HUES48 (cell line): ENCODE measurements at regions not wholly inside any gene's neighbourhood (a gene's known extent, or its start where the extent isn't known, plus 50 kb on each side); places are given as distances from the start of the nearest gene placed in this dataset.

ENCODE experiments used
- H3K27ac ChIP-seq: one replicate; pipeline ENCODE4 v1.7.0; 2013; ENCODE audit warnings: low read depth, low read length, inconsistent platforms
- H3K27me3 ChIP-seq: 2 replicates; pipeline ENCODE4 v1.6.1; 2013; ENCODE audit warnings: mild to moderate bottlenecking, low read length; ENCODE audit not compliant: control insufficient read depth, insufficient read depth
- H3K36me3 ChIP-seq: 2 replicates; pipeline ENCODE4 v1.6.1; 2013; ENCODE audit warnings: low read length; ENCODE audit not compliant: control insufficient read depth, insufficient read depth
- H3K4me1 ChIP-seq: 2 replicates; pipeline ENCODE4 v1.6.1; 2013; ENCODE audit warnings: mild to moderate bottlenecking, low read length; ENCODE audit not compliant: control insufficient read depth, insufficient read depth
- H3K4me3 ChIP-seq: 2 replicates; pipeline ENCODE4 v1.5.1; 2013; ENCODE audit warnings: mild to moderate bottlenecking, low read depth, low read length
- H3K9ac ChIP-seq: 2 replicates; pipeline ENCODE4 v1.6.1; 2013; ENCODE audit warnings: mild to moderate bottlenecking, low read depth, low read length, moderate library complexity
- H3K9me3 ChIP-seq: 2 replicates; pipeline ENCODE4 v1.6.1; 2013; ENCODE audit warnings: low read length; ENCODE audit not compliant: control insufficient read depth, insufficient read depth

GRCh38 chr10:37710831-37711616 lies 146.4 kb downstream of the ZNF248 start:
- no peaks in the 10 kb centered on the region for H3K36me3 ChIP-seq
- no peaks in the 10 kb centered on the region for H3K4me1 ChIP-seq
- H3K4me3 ChIP-seq = no peak overlapping the region
- no peaks in the 10 kb centered on the region for H3K27me3 ChIP-seq
- H3K9me3 ChIP-seq = peaks cover 95% of the 10 kb centered on the region
- no peak overlapping the region for H3K9ac ChIP-seq
- H3K27ac ChIP-seq = no peak overlapping the region

- H3K9me3 ChIP-seq = peaks cover 96% of the 10 kb centered on the region
- H3K27ac ChIP-seq = no peak overlapping the region
- no peak overlapping the region for H3K4me3 ChIP-seq
- H3K4me1 ChIP-seq = no peaks in the 10 kb centered on the region
- no peaks in the 10 kb centered on the region for H3K36me3 ChIP-seq
- no peaks in the 10 kb centered on the region for H3K27me3 ChIP-seq
- H3K9ac ChIP-seq = no peak overlapping the region
These were observed 149.4 kb downstream of the ZNF248 start for GRCh38 chr10:37707829-37708578.

- H3K36me3 ChIP-seq = no peaks in the 10 kb centered on the region
- H3K9ac ChIP-seq = no peak overlapping the region
- no peaks in the 10 kb centered on the region for H3K4me1 ChIP-seq
- H3K9me3 ChIP-seq = peaks cover 94% of the 10 kb centered on the region
- H3K27me3 ChIP-seq = no peaks in the 10 kb centered on the region
- H3K27ac ChIP-seq = no peak overlapping the region
- H3K4me3 ChIP-seq = no peak overlapping the region
These were observed 152.8 kb downstream of the ZNF248 start for GRCh38 chr10:37704566-37704965.

- H3K9me3 ChIP-seq = peaks cover 94% of the 10 kb centered on the region
- H3K27me3 ChIP-seq = no peaks in the 10 kb centered on the region
- H3K4me1 ChIP-seq = no peaks in the 10 kb centered on the region
- H3K9ac ChIP-seq = no peak overlapping the region
- no peak overlapping the region for H3K27ac ChIP-seq
- no peaks in the 10 kb centered on the region for H3K36me3 ChIP-seq
- no peak overlapping the region for H3K4me3 ChIP-seq
These were observed 153.5 kb downstream of the ZNF248 start for GRCh38 chr10:37703833-37704382.

- H3K4me1 ChIP-seq = no peaks in the 10 kb centered on the region
- no peak overlapping the region for H3K9ac ChIP-seq
- H3K4me3 ChIP-seq = peak overlapping the region; percentile 19; the same call in 1 of the 2 replicates
- peaks cover 88% of the 10 kb centered on the region for H3K9me3 ChIP-seq
- H3K36me3 ChIP-seq = no peaks in the 10 kb centered on the region
- H3K27ac ChIP-seq = no peak overlapping the region
- H3K27me3 ChIP-seq = no peaks in the 10 kb centered on the region
These were observed 154.3 kb downstream of the ZNF248 start for GRCh38 chr10:37703114-37703513.

GRCh38 chr10:37701781-37702493 lies 155.5 kb downstream of the ZNF248 start:
- Histone ChIP-seq H3K36me3 (no peaks in the 10 kb centered on the region), H3K4me3 (no peak overlapping the region), H3K9me3 (peaks cover 76% of the 10 kb centered on the region), H3K27me3 (no peaks in the 10 kb centered on the region), H3K4me1 (no peaks in the 10 kb centered on the region), H3K27ac (no peak overlapping the region), H3K9ac (no peak overlapping the region)

- Histone ChIP-seq H3K27ac (no peak overlapping the region), H3K27me3 (no peaks in the 10 kb centered on the region), H3K4me3 (no peak overlapping the region), H3K4me1 (no peaks in the 10 kb centered on the region), H3K9me3 (peaks cover 69% of the 10 kb centered on the region), H3K9ac (no peak overlapping the region), H3K36me3 (no peaks in the 10 kb centered on the region)
These were observed 156.3 kb downstream of the ZNF248 start for GRCh38 chr10:37700886-37701780.

- Histone ChIP-seq H3K36me3 (no peaks in the 10 kb centered on the region), H3K4me1 (no peaks in the 10 kb centered on the region), H3K27me3 (no peaks in the 10 kb centered on the region), H3K9me3 (peaks cover 93% of the 10 kb centered on the region), H3K27ac (no peak overlapping the region), H3K4me3 (no peak overlapping the region; the same call in 1 of the 2 replicates), H3K9ac (no peak overlapping the region)
These were observed 169.8 kb downstream of the ZNF248 start for GRCh38 chr10:37687581-37687980.

- Histone ChIP-seq H3K4me1 (no peaks in the 10 kb centered on the region), H3K9me3 (peaks cover 96% of the 10 kb centered on the region), H3K27me3 (no peaks in the 10 kb centered on the region), H3K36me3 (no peaks in the 10 kb centered on the region), H3K9ac (no peak overlapping the region), H3K27ac (no peak overlapping the region), H3K4me3 (no peak overlapping the region)
These were observed 171.4 kb downstream of the ZNF248 start for GRCh38 chr10:37685741-37686683.
